GM12872 (cell line): ENCODE measurements at regions not wholly inside any gene's neighbourhood (a gene's known extent, or its start where the extent isn't known, plus 50 kb on each side); places are given as distances from the start of the nearest gene placed in this dataset.

Experiments
- CTCF ChIP-seq: IDR thresholded peaks from 3 replicates; pipeline ENCODE4 v1.5.1; 2011; ENCODE audit warnings: low read depth, mild to moderate bottlenecking, low read length, moderate library complexity; ENCODE audit not compliant: insufficient read depth

DNA sequence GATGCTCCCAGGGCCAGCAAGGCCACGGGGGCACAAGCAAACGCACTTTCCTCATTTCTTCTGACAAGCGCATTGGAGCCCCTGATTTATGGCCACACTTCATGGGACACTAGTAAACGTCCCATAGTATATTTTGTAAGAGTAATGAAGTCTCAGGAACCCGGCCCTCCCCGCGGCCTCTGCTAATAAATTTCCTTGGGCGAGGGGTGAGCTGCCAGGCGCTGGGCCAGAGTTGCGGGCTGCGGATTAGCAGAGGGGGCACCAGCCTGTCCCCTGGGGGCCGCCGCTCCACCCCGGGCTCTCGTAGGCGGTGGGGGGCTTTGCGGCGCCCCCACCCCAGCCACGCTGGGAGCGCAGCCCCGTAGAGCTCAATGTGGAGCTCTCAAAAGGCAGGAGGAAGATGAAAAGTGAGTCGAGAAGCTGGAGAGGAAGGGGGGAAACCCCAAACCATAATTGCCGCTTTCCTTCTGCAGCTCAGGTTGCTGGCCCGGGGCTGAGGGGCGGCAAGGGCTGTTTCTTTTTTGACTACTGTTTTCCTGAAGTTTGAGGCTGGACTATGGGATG lies 173.6 kb downstream of the CDC5L start:
- TF ChIP-seq CTCF, result no peak

GRCh38 chr6:44561832-44562665 lies 174.5 kb downstream of the CDC5L start:
- TF ChIP-seq CTCF, result no peak

DNA sequence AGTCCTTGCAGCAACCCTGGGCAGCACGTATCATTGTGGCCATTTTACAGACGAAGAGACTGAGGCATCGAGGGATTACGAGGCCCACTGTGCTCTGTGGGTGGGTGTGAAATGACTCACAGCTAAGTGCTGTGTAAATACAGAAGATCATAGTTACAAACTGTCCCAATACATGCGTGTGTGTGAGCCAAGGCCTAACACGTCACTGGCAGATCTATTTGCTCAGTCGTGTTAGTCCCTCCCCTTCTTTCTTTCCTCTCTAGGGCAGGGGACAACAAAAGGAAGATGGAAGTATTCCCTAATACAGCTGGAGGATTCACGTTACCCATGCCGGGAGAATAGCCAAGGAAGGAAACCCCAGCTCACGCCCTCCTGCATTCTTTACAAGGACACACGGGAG lies 175.9 kb downstream of the CDC5L start:
- no peak for TF ChIP-seq CTCF

GRCh38 chr6:44564906-44565524 lies 177.5 kb downstream of the CDC5L start:
- TF ChIP-seq CTCF, result no peak

- TF ChIP-seq CTCF, result no peak
Measured at GRCh38 chr6:44567406-44567805, 179.9 kb downstream of the CDC5L start.

DNA sequence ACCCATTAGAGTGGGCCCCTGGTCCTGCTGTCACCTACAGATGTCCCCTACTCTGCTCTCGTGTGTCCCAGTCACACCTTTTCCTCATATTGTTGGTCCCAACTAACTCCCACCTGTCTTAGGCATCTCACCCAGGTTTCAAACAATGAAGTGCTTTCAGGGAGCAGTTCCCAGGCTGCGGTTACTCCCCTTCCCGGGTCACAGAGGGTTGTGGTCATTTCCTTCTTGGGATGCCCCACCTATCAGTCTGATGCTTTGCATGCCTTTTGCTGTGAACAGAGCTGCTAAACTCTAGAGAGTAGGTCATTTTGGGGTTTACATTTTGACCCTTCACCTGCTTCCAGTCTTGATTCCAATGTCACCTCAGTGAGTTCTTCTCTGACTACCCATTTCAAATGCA lies 181.6 kb downstream of the CDC5L start:
- TF ChIP-seq CTCF, result no peak

DNA sequence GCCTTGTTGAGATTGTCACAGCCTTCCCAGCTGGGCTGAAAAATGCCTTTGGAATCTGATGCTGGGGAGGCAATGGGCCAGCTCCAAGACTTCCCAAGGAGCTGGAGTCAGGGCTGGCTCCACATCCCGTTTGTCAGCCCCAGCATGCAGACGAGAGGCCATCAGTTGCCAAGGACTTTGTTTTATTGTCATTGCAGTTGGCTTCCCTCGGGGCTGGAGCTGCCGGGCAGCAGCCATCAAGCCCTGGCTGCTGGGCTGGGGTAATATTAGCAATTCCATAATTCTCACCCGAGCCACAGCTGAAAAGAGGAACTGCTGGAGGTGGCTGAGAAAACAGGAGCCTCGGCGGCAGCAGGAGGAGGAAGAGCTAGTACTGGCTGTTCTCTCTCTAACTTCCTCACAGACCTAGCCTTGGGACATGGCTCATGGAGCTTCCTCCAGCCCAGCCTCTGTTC lies 182.5 kb downstream of the CDC5L start:
- no peak for TF ChIP-seq CTCF
